HG02973 (cell line): ENCODE measurements at regions not wholly inside any gene's neighbourhood (a gene's known extent, or its start where the extent isn't known, plus 50 kb on each side); places are given as distances from the start of the nearest gene placed in this dataset.

Experiments
- ATAC-seq: cut with Tn5 transposase; IDR thresholded peaks from one replicate; pipeline ENCODE4 v1.9.1; 2021; ENCODE audit warnings: moderate library complexity; ENCODE audit not compliant: unreplicated experiment

DNA sequence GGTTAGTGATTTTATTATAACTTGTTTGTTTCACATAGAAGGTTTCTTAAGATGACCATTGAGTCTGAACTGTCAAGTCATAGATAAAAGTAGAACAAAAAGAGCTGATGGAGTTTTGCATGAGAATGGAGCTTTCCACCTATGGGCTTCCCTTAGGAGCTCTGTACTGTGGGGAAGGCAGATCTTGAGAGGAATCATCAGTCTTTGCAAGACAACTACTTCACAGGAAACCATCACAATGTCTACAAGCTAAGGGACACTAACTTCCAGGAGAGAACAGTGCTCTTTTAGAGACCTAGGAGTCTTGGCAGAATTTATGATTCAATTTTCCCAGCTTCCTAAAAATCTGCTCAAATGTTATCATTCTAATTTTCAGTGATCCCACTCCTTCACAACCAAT, 78.2 kb downstream of the FBXO5 start:
- ATAC-seq, result no peak

DNA sequence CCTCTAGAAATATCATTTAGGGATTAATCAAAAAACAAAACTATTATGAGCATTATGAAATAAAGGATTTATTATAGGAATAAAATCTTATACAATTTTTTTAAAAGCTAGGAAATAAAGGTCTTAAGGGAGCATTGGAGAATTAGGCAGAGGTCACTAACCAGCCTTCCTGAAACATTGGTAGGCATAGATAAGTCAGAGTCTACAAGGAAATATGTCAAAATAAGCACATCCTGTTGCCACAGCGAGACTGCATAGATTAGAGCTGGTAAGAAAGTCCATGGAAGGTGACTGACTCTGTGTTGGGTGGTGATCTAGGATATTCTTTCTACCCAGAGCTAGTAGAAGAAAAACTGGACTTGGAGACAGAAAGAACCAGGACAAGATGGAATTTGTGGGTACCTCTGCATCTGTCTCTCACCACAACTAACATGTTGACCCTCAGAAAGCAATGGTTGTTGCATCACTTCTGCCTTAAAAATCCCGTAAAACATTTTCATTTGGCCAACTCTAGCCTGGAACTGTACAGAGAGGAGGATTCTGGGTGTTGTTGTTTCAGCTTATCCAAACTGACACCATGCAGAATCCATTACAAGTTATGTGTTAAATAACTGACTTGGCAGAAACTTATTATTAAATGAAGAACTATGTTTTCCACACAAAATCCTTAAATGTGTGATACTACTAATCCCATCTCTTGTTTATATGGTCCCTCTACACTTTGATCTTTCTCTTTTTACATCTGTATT, 77.1 kb downstream of the FBXO5 start:
- no peak for ATAC-seq

DNA sequence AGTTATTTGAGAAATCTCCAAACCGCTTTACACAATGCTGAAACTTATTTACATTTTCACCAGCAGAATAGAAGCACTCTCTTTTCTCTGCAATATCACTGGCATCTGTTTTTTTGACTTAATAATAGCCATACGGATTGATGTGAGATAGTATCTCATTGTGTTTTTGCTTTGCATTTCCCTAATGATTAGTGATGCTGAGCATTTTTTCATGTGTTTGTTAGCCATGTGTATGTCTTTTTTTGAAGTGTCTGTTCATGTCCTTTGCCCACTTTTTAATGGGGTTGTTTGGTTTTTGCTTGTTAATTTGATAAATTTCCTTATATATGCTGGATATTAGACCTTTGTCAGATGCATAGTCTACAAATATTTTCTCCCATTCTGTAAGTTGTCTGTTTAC, 73.6 kb downstream of the FBXO5 start:
- ATAC-seq, result no peak

DNA sequence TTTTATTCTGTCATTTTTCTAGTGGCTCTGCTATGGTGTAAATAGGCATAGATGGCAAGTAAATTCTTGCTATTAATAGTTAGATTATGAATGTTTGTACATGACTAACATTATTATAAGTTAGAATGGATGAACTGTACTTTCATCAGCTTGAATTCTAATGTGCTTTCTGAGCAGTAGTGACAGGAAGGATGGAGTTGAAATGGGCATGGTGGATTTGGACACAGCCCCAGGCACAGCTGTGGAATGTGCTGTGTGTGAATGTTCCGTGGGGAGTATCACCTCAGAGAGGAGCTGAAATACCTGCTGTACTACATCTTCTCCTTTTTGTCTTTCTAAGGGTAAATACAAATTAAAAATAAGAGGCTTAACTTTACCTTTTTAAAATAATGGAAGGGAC, 66.8 kb downstream of the FBXO5 start:
- no peak for ATAC-seq

DNA sequence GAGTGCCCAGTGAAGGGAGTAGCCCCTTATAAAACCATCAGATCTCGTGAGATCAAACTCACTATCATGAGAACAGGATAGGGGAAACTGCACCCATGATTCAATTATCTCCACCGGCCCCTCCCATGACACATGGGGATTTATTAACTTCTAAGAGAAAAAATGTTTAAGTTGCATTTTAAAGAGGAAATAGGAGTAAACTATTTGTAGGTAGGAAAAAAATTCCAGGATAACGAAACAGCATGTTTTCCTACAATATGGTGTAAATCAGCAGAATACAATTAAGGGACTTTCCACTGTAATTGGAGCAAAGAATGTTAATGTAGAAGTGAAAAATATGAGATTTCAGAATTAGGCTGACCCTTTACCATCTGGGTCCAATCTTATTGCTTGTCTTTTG, 63.9 kb downstream of the FBXO5 start:
- ATAC-seq, result no peak

DNA sequence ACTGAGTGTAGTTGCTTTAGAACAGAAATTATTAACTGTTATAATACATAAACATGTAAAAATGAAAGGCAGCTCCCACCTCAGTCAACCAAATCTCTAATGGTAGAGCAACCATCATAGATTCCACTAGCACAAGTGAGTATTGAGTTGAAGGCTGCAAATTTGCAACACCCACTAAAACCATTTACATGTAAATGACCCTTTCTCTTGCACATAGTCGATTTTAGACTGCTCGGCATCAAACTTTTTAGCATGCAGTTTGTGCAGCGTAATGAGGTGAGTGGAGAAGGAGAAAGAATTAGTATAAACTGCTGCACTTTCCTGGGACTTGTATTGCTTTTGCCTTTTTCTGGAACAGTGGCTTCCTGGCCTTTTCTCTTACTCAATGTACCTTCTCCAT, 62.8 kb downstream of the FBXO5 start:
- no peak for ATAC-seq
